ENCODE measurements at regions not wholly inside any gene's neighbourhood (a gene's known extent, or its start where the extent isn't known, plus 50 kb on each side); places are given as distances from the start of the nearest gene placed in this dataset.
"Not testable (repeated sequence)": the region's sequence is repeated elsewhere in the genome, so short reads cannot be mapped to it uniquely, and the experiment has no call there.

GRCh38 chr5:161051920-161052500 lies 200.0 kb upstream of the ATP10B start:
- DNase-seq (ENCODE audit: extremely low read depth in 1 of 11, low read depth in 9 of 11, low spot score in 4 of 11), result no peak

- no peak for DNase-seq (ENCODE audit: extremely low read depth in 1 of 11, low read depth in 9 of 11, low spot score in 4 of 11)
Observed at GRCh38 chr5:161047024-161047423, 195.0 kb upstream of the ATP10B start.

DNA sequence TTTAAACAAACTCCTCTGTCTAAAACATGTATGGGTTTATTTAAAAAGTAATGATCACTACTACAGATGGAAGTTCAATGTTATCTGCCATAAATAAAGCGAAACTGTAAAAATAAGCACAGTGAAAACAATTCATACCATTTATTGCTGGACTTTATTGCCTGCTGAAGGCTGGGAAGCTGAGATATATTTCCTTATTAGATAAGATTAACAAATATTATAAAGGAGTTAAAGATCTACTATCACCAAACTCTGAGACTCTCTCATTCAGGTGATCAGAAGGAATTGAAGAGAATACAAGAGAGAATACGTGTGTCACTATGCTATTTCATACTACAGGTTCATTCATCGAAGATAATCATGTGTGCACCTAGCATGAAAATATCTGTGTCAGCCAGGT lies 190.9 kb upstream of the ATP10B start:
- no peak for DNase-seq (ENCODE audit: extremely low read depth in 1 of 11, low read depth in 9 of 11, low spot score in 4 of 11)

DNA sequence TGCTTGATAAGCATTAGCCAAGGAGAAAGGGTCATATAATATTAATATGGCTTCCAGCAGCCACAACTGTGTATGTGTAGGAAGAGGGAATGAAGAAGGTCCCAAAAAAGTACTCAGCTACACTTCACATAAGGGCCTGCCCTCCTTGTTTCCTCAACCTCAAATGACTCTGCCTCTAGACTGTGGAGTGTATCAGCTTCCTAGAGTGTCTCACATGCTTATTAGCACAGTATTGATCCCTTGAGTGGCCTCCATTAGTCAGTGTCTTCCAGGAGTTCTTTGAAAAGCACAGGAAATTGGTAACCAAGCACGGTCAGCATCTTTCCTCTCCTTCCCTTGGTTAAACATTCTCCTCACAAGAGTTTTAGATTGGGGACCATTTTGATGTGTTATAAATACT lies 190.4 kb upstream of the ATP10B start:
- no peak for DNase-seq (ENCODE audit: extremely low read depth in 1 of 11, low read depth in 9 of 11, low spot score in 4 of 11)

DNA sequence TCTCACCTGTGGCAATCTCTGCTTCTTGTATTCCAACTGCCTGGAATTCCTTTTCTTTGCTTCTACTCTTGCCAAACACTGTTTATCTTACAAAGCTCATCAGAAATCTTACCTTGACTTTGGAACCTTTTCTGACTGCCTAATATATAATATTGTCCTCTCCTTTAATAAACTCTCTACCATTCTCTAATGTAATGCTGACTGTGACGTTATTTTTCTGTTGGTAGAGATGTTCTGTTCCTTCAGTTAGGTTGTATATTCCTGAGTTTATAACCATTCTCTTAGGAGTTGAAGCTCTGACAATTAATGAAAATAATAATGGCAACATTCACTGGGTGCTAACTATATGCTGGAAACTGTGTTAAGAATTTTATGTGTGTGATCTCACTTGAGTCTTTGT lies 188.8 kb upstream of the ATP10B start:
- no peak for DNase-seq (ENCODE audit: extremely low read depth in 1 of 11, low read depth in 9 of 11, low spot score in 4 of 11)

- DNase-seq (ENCODE audit: extremely low read depth in 1 of 11, low read depth in 9 of 11, low spot score in 4 of 11), result no peak
Observed at GRCh38 chr5:161036296-161036695, 184.3 kb upstream of the ATP10B start.

DNA sequence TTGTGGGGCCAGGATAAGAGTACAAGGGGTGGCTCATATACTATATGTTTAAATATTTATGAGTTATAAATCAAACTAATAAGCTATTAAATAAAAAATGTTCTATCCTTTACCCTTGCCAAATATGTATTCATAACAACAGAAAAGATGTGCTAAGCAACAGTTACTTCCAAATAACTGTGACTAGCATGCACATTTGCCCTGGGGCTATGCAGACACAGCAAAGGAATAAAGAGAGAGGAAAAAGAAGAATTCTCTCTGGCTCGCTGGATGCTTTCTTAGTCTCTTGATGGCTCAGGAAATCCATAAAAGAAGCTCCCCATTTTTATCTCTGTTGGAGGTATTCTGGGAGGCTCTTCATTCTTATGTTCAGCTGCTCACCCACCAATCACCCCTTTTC lies 182.4 kb upstream of the ATP10B start:
- DNase-seq (ENCODE audit: extremely low read depth in 1 of 11, low read depth in 9 of 11, low spot score in 4 of 11), result no peak

DNA sequence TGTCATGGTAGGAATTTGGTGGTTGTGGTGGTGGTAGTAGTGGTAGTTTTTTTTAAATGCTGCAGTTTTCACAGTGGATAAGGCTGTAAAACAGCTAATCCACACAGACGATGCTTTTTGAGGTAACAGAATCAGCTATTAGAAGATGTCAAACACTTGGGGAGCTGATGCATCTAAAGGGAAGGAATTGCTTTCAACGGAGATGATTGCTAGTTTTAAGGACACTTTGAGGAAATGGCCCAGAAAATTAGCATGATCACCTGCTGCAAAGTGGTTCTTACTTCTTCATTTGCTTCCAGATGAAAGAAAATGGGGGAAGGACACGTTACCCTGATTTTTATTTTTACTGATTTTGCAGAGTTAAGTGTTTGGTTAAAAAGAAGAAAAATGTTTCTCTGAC lies 178.2 kb upstream of the ATP10B start:
- no peak for DNase-seq (ENCODE audit: extremely low read depth in 1 of 11, low read depth in 9 of 11, low spot score in 4 of 11)

DNA sequence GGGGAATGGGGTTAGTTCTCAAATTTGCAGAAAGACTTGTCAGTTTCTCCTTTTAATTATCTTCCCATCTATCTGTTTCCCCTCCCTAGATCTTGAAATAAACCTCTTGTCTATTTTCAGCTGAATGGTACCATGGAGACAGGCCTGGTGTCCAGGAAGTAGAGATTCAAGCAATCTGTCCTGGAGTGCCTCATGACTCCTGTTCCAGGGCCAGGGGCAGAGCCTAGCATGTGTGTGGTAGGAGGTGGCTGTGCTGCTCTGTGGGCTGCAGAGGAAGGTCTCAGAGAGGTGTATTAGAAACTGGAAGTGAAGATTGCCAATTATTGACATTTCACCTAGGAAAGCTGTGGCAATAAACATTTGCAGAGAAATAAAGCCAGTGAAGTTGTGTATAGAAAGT lies 175.8 kb upstream of the ATP10B start:
- DNase-seq (ENCODE audit: extremely low read depth in 1 of 11, low read depth in 9 of 11, low spot score in 4 of 11), result no peak

- no peak for DNase-seq (ENCODE audit: extremely low read depth in 1 of 11, low read depth in 9 of 11, low spot score in 4 of 11)
Observed at GRCh38 chr5:161023551-161023950, 171.5 kb upstream of the ATP10B start.

DNA sequence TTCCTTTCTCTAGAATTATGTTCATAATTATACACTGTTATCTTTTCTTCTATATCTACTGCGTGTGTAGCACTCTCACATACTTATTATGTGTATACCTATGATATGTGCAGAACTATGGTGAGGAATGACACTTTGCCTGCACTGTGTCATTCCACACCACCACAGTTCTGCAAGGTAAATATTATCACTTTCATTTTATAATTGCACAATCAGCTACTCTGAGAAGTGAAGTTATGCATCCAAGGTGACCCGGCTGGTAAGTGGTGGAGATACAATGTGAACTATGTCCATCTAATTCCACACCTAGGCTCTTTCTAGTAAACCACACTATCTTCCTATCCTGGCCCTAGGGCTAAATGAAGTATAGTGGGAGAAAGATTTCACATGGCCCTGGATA lies 170.1 kb upstream of the ATP10B start:
- no peak for DNase-seq (ENCODE audit: extremely low read depth in 1 of 11, low read depth in 9 of 11, low spot score in 4 of 11)

- DNase-seq (ENCODE audit: extremely low read depth in 1 of 11, low read depth in 9 of 11, low spot score in 4 of 11), result no peak
Observed at GRCh38 chr5:161009817-161010216, 157.8 kb upstream of the ATP10B start.

GRCh38 chr5:161009194-161009593 lies 157.2 kb upstream of the ATP10B start:
- no peak for DNase-seq (ENCODE audit: extremely low read depth in 1 of 11, low read depth in 9 of 11, low spot score in 4 of 11)

GRCh38 chr5:161007879-161008278 lies 155.9 kb upstream of the ATP10B start:
- DNase-seq (ENCODE audit: extremely low read depth in 1 of 11, low read depth in 9 of 11, low spot score in 4 of 11), result no peak

- DNase-seq (ENCODE audit: extremely low read depth in 1 of 11, low read depth in 9 of 11, low spot score in 4 of 11), result no peak
Observed at GRCh38 chr5:161002571-161003074, 150.6 kb upstream of the ATP10B start.

- DNase-seq (ENCODE audit: extremely low read depth in 1 of 11, low read depth in 9 of 11, low spot score in 4 of 11), result no peak
Observed at GRCh38 chr5:161001604-161002003, 149.6 kb upstream of the ATP10B start.

DNA sequence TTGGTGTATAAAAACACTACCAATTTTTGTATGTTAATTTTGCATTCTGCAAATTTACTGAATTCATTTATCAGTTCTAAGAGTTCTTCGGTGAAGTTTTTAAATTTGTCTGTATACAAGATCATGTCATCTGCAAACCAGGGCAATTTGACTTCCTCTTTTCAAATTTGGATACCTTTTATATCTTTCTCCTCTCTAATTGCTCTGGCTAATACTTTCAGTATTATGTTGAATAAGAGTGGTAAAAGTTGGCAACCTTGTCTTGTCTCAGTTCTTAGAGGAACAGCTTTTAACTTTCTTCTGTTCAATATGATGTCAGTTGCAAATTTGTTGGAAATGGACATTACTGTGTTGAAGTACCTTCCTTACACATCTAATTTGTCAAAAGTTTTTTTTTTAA lies 149.1 kb upstream of the ATP10B start:
- not testable (repeated sequence) for DNase-seq (ENCODE audit: extremely low read depth in 1 of 11, low read depth in 9 of 11, low spot score in 4 of 11)

- no peak for DNase-seq (ENCODE audit: extremely low read depth in 1 of 11, low read depth in 9 of 11, low spot score in 4 of 11)
Observed at GRCh38 chr5:160991205-160991604, 139.2 kb upstream of the ATP10B start.

DNA sequence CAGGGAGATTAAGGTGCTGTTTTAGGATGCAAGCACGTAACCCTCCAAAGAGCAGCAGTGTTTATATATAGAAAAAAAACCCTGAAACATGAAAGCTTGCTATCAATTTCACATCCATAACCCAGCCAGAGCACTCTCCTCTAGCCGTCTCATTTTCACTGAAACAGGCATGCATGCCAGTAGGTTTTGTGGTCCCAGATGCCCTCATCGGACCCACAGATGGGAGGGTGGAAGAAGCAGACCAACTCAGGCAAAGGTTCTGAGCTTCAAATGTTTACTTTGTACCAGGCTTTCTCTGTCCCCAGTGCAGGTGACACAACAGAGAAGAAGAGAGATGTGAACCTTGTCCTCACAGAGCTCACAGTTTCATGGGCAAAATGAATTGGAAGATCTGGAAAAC lies 127.4 kb upstream of the ATP10B start:
- peak in 1 of 11 donors; percentile 9 for DNase-seq (ENCODE audit: extremely low read depth in 1 of 11, low read depth in 9 of 11, low spot score in 4 of 11)

DNA sequence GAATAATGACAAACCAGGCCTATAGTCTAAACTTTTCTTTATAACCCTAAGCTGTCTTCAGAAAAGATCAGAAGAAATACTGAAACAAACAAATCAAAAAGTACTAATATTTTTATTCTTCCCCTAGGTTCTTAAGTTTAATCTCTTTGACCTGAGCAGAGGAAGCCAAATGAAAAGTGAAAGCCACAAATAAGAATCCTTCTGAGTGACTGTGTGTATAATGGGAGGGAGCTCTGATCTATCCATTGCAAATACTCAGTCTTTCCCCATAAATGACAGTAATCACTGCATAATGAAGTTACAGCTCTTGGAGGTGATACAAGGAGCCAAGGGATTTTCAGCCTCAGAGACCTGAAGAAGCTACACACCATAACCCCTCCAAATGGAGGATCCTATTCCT lies 126.9 kb upstream of the ATP10B start:
- DNase-seq (ENCODE audit: extremely low read depth in 1 of 11, low read depth in 9 of 11, low spot score in 4 of 11), result no peak

- no peak for DNase-seq (ENCODE audit: extremely low read depth in 1 of 11, low read depth in 9 of 11, low spot score in 4 of 11)
Observed at GRCh38 chr5:160976181-160976580, 124.2 kb upstream of the ATP10B start.
